Sigmoid colon (tissue), 6 donors: ENCODE measurements at regions not wholly inside any gene's neighbourhood (a gene's known extent, or its start where the extent isn't known, plus 50 kb on each side); places are given as distances from the start of the nearest gene placed in this dataset.

Source experiments
- DNase-seq: peaks from one replicate; pipeline ENCODE4 v3.0.0-alpha.2; 2019
- H3K27ac ChIP-seq, 4 donors: fragments of 200-600 bp; sonication (generic); one replicate each; pipeline ENCODE4 v1.5.1; 2016 to 2019; ENCODE audit warnings: mild to moderate bottlenecking in 1 of 4
- H3K27me3 ChIP-seq, 3 donors: fragments of 200-600 bp; sonication (generic); one replicate each; pipeline ENCODE4 v1.5.1; 2019; ENCODE audit warnings: mild to moderate bottlenecking in 1 of 3
- H3K36me3 ChIP-seq, 4 donors: fragments of 200-600 bp; sonication (generic); one replicate each; pipeline ENCODE4 v1.5.1; 2016 to 2019
- H3K4me1 ChIP-seq, 4 donors: fragments of 200-600 bp; sonication (generic); one replicate each; pipeline ENCODE4 v1.5.1; 2017 to 2019
- H3K4me3 ChIP-seq, 4 donors: fragments of 200-600 bp; sonication (generic); one replicate each; pipeline ENCODE4 v1.5.1; 2017 to 2019; ENCODE audit warnings: mild to moderate bottlenecking in 2 of 4, moderate library complexity in 1 of 4
- H3K9me3 ChIP-seq, 4 donors: fragments of 200-600 bp in 3 of 4; sonication (generic) in 3 of 4; one replicate each; pipeline versions ENCODE4 v1.5.1 to v1.6.1; 2013 to 2019
- CTCF ChIP-seq, 4 experiments: fragments of 450-650 bp in 3 of 4; fragments of 200-600 bp in 1 of 4; IDR thresholded peaks; one replicate each; pipeline ENCODE4 v1.5.1; 2016 to 2019; ENCODE audit warnings: antibody characterized with exemption in 4 of 4, mild to moderate bottlenecking in 3 of 4, moderate library complexity in 2 of 4
- EP300 ChIP-seq, 4 donors: sonication (generic); formaldehyde crosslinking; IDR thresholded peaks; one replicate each; pipeline ENCODE4 v1.6.1; 2017; ENCODE audit warnings: antibody characterized with exemption in 4 of 4
- POLR2A ChIP-seq, 2 donors: fragments of 450-650 bp; IDR thresholded peaks; one replicate each; pipeline ENCODE4 v1.6.1; 2016; ENCODE audit warnings: antibody characterized with exemption in 2 of 2, mild to moderate bottlenecking in 2 of 2, moderate library complexity in 2 of 2
- POLR2AphosphoS5 ChIP-seq, 4 donors: sonication (generic); formaldehyde crosslinking; IDR thresholded peaks; one replicate each; pipeline ENCODE4 v1.6.1; 2017; ENCODE audit warnings: antibody characterized with exemption in 4 of 4
- WGBS, 2 donors: extraction: QIAGEN DNeasy Blood & Tissue Kit; methylation state at CpG; one replicate each; pipeline ENCODE4 v1.1.7; 2013; 5-methylcytosine and 5-hydroxymethylcytosine counted together
- intact Hi-C: fragments of 100-400 bp; cut with DNase I; formaldehyde crosslinking; loops from one replicate; pipeline ENCODE4 v1.15.1; 2023
- donor health status: healthy with polysubstance abuse.
- donor health status: healthy.

GRCh38 chr6:79838851-79839250, 108.5 kb downstream of the ELOVL4 start:
- intact Hi-C loops, result no loop called here
- no peak for DNase-seq
- H3K36me3 ChIP-seq, result no peaks in the 10 kb centered on the region
- H3K4me1 ChIP-seq, result peaks cover 0 to 1% (median 0%) of the 10 kb centered on the region in 4 donors
- H3K9me3 ChIP-seq, result peaks cover 0 to 2% (median 0%) of the 10 kb centered on the region in 4 donors
- H3K27me3 ChIP-seq, result no peaks in the 10 kb centered on the region
- no peak overlapping the region for H3K4me3 ChIP-seq
- H3K27ac ChIP-seq, result no peak overlapping the region
- TF ChIP-seq POLR2AphosphoS5 (IDR thresholded peaks at IDR 0.05) (no peak), CTCF (IDR thresholded peaks at IDR 0.05) (no peak), EP300 (IDR thresholded peaks at IDR 0.05) (no peak)

- DNase-seq, result no peak
- TF ChIP-seq POLR2A (IDR thresholded peaks at IDR 0.05) (no peak), CTCF (IDR thresholded peaks at IDR 0.05) (no peak), EP300 (IDR thresholded peaks at IDR 0.05) (no peak), POLR2AphosphoS5 (IDR thresholded peaks at IDR 0.05) (no peak)
- Histone ChIP-seq H3K4me3 (no peak overlapping the region), H3K4me1 (peaks cover 0 to 10% (median 0%) of the 10 kb centered on the region in 4 donors), H3K36me3 (no peaks in the 10 kb centered on the region), H3K27ac (no peak overlapping the region), H3K27me3 (no peaks in the 10 kb centered on the region), H3K9me3 (peaks cover 0 to 2% (median 0%) of the 10 kb centered on the region in 4 donors)
- intact Hi-C loops, result no loop called here
- WGBS, 2 donors, result 69% methylated on average over 3 of the region's 3 CpGs
Observed at GRCh38 chr6:79833964-79834284, 113.4 kb downstream of the ELOVL4 start.

GRCh38 chr6:79833264-79833963, 113.9 kb downstream of the ELOVL4 start:
- TF ChIP-seq EP300 (IDR thresholded peaks at IDR 0.05) (no peak), POLR2A (IDR thresholded peaks at IDR 0.05) (no peak), POLR2AphosphoS5 (IDR thresholded peaks at IDR 0.05) (no peak), CTCF (IDR thresholded peaks at IDR 0.05) (no peak)

GRCh38 chr6:79832723-79833122, 114.6 kb downstream of the ELOVL4 start:
- Histone ChIP-seq H3K4me1 (peaks cover 0 to 10% (median 0%) of the 10 kb centered on the region in 4 donors), H3K27me3 (no peaks in the 10 kb centered on the region), H3K9me3 (no peaks in the 10 kb centered on the region), H3K36me3 (no peaks in the 10 kb centered on the region), H3K27ac (no peak overlapping the region), H3K4me3 (no peak overlapping the region)
- TF ChIP-seq EP300 (IDR thresholded peaks at IDR 0.05) (no peak), POLR2AphosphoS5 (IDR thresholded peaks at IDR 0.05) (no peak), CTCF (IDR thresholded peaks at IDR 0.05) (no peak), POLR2A (IDR thresholded peaks at IDR 0.05) (no peak)
- 47 to 73% methylated on average over 2 of the region's 2 CpGs for whole genome bisulfite sequencing, 2 donors
- intact Hi-C loops, result no loop called here
- no peak for DNase-seq

More at GRCh38 chr6:79833264-79833963, 113.9 kb downstream of the ELOVL4 start:
- no peaks in the 10 kb centered on the region for H3K9me3 ChIP-seq
- H3K27me3 ChIP-seq, result no peaks in the 10 kb centered on the region
- 33 to 48% methylated on average over 2 of the region's 2 CpGs for WGBS, 2 donors
- H3K4me1 ChIP-seq, result peaks cover 0 to 10% (median 0%) of the 10 kb centered on the region in 4 donors
- H3K36me3 ChIP-seq, result no peaks in the 10 kb centered on the region
- DNase-seq, result no peak
- no peak overlapping the region for H3K27ac ChIP-seq
- intact Hi-C loops, result no loop called here
- H3K4me3 ChIP-seq, result no peak overlapping the region

- no peak for DNase-seq
- no peak for TF ChIP-seq CTCF (IDR thresholded peaks at IDR 0.05)
- TF ChIP-seq POLR2AphosphoS5 (IDR thresholded peaks at IDR 0.05), result no peak
- TF ChIP-seq EP300 (IDR thresholded peaks at IDR 0.05), result no peak
- TF ChIP-seq POLR2A (IDR thresholded peaks at IDR 0.05), result no peak
- H3K27ac ChIP-seq, result no peak overlapping the region
- H3K4me1 ChIP-seq, result no peaks in the 10 kb centered on the region
- WGBS, 2 donors, result 61 to 72% methylated on average over 2 of the region's 2 CpGs
- no peaks in the 10 kb centered on the region for H3K36me3 ChIP-seq
- H3K27me3 ChIP-seq, result no peaks in the 10 kb centered on the region
- intact Hi-C loops, result no loop called here
- H3K9me3 ChIP-seq, result no peaks in the 10 kb centered on the region
- no peak overlapping the region for H3K4me3 ChIP-seq
Observed at GRCh38 chr6:79824202-79824601, 123.2 kb downstream of the ELOVL4 start.
